HL-60 (cell line): ENCODE measurements at regions not wholly inside any gene's neighbourhood (a gene's known extent, or its start where the extent isn't known, plus 50 kb on each side); places are given as distances from the start of the nearest gene placed in this dataset.

Experiments
- GABPA ChIP-seq: IDR thresholded peaks from 2 replicates; pipeline ENCODE4 v1.6.1; 2012; ENCODE audit warnings: low read depth
- POLR2AphosphoS5 ChIP-seq: IDR thresholded peaks from 2 replicates; pipeline ENCODE4 v1.6.1; 2012; ENCODE audit warnings: low read depth
- SPI1 ChIP-seq: IDR thresholded peaks from 2 replicates; pipeline ENCODE4 v1.6.1; 2012; ENCODE audit warnings: low read depth, mild to moderate bottlenecking, borderline replicate concordance
- TF ChIP-seq, protein P1 (sequence below): IDR thresholded peaks from 2 replicates; pipeline ENCODE4 v1.6.1; 2012; ENCODE audit warnings: low read depth; ENCODE audit not compliant: insufficient replicate concordance
- TF ChIP-seq, protein P2 (sequence below): IDR thresholded peaks from one replicate; pipeline ENCODE4 v1.5.1; 2011; ENCODE audit warnings: low read length, control low read depth, inconsistent platforms; ENCODE audit not compliant: insufficient read depth

DNA sequence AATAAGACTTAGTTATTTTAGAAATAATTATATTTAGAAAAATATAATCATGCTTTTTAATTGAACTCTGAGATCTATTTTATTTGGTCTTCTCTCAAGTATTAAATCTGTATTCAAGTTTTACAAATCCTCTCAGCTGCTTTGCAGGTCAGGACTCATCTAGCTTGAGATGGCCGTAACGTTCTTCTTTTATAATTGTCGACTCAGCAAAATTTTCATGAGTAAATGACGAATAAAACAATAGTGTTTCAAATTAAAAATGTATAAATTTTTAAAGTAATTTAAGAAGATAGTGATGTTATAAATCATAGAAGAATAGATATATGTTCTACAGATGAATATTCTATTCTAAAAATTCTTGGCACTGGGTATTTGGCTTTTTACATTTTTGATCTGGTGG lies 957.1 kb upstream of the EYS start:
- TF ChIP-seq, protein P1, sequence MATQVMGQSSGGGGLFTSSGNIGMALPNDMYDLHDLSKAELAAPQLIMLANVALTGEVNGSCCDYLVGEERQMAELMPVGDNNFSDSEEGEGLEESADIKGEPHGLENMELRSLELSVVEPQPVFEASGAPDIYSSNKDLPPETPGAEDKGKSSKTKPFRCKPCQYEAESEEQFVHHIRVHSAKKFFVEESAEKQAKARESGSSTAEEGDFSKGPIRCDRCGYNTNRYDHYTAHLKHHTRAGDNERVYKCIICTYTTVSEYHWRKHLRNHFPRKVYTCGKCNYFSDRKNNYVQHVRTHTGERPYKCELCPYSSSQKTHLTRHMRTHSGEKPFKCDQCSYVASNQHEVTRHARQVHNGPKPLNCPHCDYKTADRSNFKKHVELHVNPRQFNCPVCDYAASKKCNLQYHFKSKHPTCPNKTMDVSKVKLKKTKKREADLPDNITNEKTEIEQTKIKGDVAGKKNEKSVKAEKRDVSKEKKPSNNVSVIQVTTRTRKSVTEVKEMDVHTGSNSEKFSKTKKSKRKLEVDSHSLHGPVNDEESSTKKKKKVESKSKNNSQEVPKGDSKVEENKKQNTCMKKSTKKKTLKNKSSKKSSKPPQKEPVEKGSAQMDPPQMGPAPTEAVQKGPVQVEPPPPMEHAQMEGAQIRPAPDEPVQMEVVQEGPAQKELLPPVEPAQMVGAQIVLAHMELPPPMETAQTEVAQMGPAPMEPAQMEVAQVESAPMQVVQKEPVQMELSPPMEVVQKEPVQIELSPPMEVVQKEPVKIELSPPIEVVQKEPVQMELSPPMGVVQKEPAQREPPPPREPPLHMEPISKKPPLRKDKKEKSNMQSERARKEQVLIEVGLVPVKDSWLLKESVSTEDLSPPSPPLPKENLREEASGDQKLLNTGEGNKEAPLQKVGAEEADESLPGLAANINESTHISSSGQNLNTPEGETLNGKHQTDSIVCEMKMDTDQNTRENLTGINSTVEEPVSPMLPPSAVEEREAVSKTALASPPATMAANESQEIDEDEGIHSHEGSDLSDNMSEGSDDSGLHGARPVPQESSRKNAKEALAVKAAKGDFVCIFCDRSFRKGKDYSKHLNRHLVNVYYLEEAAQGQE, result no peak
- TF ChIP-seq, protein P2, sequence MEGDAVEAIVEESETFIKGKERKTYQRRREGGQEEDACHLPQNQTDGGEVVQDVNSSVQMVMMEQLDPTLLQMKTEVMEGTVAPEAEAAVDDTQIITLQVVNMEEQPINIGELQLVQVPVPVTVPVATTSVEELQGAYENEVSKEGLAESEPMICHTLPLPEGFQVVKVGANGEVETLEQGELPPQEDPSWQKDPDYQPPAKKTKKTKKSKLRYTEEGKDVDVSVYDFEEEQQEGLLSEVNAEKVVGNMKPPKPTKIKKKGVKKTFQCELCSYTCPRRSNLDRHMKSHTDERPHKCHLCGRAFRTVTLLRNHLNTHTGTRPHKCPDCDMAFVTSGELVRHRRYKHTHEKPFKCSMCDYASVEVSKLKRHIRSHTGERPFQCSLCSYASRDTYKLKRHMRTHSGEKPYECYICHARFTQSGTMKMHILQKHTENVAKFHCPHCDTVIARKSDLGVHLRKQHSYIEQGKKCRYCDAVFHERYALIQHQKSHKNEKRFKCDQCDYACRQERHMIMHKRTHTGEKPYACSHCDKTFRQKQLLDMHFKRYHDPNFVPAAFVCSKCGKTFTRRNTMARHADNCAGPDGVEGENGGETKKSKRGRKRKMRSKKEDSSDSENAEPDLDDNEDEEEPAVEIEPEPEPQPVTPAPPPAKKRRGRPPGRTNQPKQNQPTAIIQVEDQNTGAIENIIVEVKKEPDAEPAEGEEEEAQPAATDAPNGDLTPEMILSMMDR, result no peak
- TF ChIP-seq POLR2AphosphoS5 (no peak), SPI1 (no peak), GABPA (no peak)
